ENCODE measurements at regions not wholly inside any gene's neighbourhood (a gene's known extent, or its start where the extent isn't known, plus 50 kb on each side); places are given as distances from the start of the nearest gene placed in this dataset.

GRCh38 chr6:43867996-43868395, 98.0 kb downstream of the VEGFA start:
- no peaks in the 10 kb centered on the region for H3K4me1 Mint-ChIP-seq
- no peak overlapping the region for H3K27ac Mint-ChIP-seq
- no peaks in the 10 kb centered on the region for H3K9me3 Mint-ChIP-seq
- peaks cover 5% of the 10 kb centered on the region for H3K27me3 Mint-ChIP-seq
- no peaks in the 10 kb centered on the region for H3K36me3 Mint-ChIP-seq
- H3K4me3 Mint-ChIP-seq: no peak overlapping the region

- no peaks in the 10 kb centered on the region for H3K4me1 Mint-ChIP-seq
Measured at GRCh38 chr6:43867246-43867645, 97.2 kb downstream of the VEGFA start.

GRCh38 chr6:43865932-43866645, 96.1 kb downstream of the VEGFA start:
- H3K27ac Mint-ChIP-seq: no peak overlapping the region
- no peaks in the 10 kb centered on the region for H3K36me3 Mint-ChIP-seq
- H3K27me3 Mint-ChIP-seq: peaks cover 5% of the 10 kb centered on the region
- H3K9me3 Mint-ChIP-seq: no peaks in the 10 kb centered on the region
- no peak overlapping the region for H3K4me3 Mint-ChIP-seq
- H3K4me1 Mint-ChIP-seq: no peaks in the 10 kb centered on the region

More at GRCh38 chr6:43867246-43867645, 97.2 kb downstream of the VEGFA start:
- peaks cover 5% of the 10 kb centered on the region for H3K27me3 Mint-ChIP-seq
- no peaks in the 10 kb centered on the region for H3K36me3 Mint-ChIP-seq
- no peak overlapping the region for H3K4me3 Mint-ChIP-seq
- no peak overlapping the region for H3K27ac Mint-ChIP-seq
- no peaks in the 10 kb centered on the region for H3K9me3 Mint-ChIP-seq

GRCh38 chr6:43865086-43865485, 95.1 kb downstream of the VEGFA start:
- peaks cover 5% of the 10 kb centered on the region for H3K27me3 Mint-ChIP-seq
- H3K9me3 Mint-ChIP-seq: no peaks in the 10 kb centered on the region
- H3K27ac Mint-ChIP-seq: no peak overlapping the region
- H3K4me1 Mint-ChIP-seq: no peaks in the 10 kb centered on the region
- H3K4me3 Mint-ChIP-seq: no peak overlapping the region
- no peaks in the 10 kb centered on the region for H3K36me3 Mint-ChIP-seq

- Mint-ChIP-seq H3K4me3 (no peak overlapping the region), H3K4me1 (no peaks in the 10 kb centered on the region), H3K27ac (no peak overlapping the region), H3K36me3 (no peaks in the 10 kb centered on the region), H3K9me3 (no peaks in the 10 kb centered on the region), H3K27me3 (peaks cover 5% of the 10 kb centered on the region)
Measured at GRCh38 chr6:43862925-43863324, 92.9 kb downstream of the VEGFA start.

- Mint-ChIP-seq H3K27ac (no peak overlapping the region), H3K4me1 (no peaks in the 10 kb centered on the region)
Measured at GRCh38 chr6:43861212-43861894, 91.3 kb downstream of the VEGFA start.

GRCh38 chr6:43860285-43860684, 90.3 kb downstream of the VEGFA start:
- Mint-ChIP-seq H3K4me1 (no peaks in the 10 kb centered on the region), H3K9me3 (no peaks in the 10 kb centered on the region), H3K4me3 (no peak overlapping the region), H3K27me3 (peaks cover 2% of the 10 kb centered on the region), H3K36me3 (no peaks in the 10 kb centered on the region), H3K27ac (no peak overlapping the region)

More at GRCh38 chr6:43861212-43861894, 91.3 kb downstream of the VEGFA start:
- H3K36me3 Mint-ChIP-seq: no peaks in the 10 kb centered on the region
- H3K27me3 Mint-ChIP-seq: peaks cover 4% of the 10 kb centered on the region
- no peak overlapping the region for H3K4me3 Mint-ChIP-seq
- no peaks in the 10 kb centered on the region for H3K9me3 Mint-ChIP-seq

GRCh38 chr6:43859213-43859612, 89.2 kb downstream of the VEGFA start:
- Mint-ChIP-seq H3K36me3 (no peaks in the 10 kb centered on the region), H3K27ac (no peak overlapping the region), H3K4me3 (no peak overlapping the region), H3K9me3 (no peaks in the 10 kb centered on the region), H3K4me1 (no peaks in the 10 kb centered on the region), H3K27me3 (peaks cover 2% of the 10 kb centered on the region)

GRCh38 chr6:43858161-43859153, 88.4 kb downstream of the VEGFA start:
- Mint-ChIP-seq H3K9me3 (no peaks in the 10 kb centered on the region), H3K27ac (no peak overlapping the region), H3K36me3 (no peaks in the 10 kb centered on the region), H3K4me1 (no peaks in the 10 kb centered on the region), H3K4me3 (no peak overlapping the region), H3K27me3 (no peaks in the 10 kb centered on the region)

- Mint-ChIP-seq H3K4me3 (no peak overlapping the region), H3K27ac (no peak overlapping the region), H3K4me1 (no peaks in the 10 kb centered on the region), H3K9me3 (no peaks in the 10 kb centered on the region), H3K36me3 (no peaks in the 10 kb centered on the region), H3K27me3 (no peaks in the 10 kb centered on the region)
Measured at GRCh38 chr6:43856005-43856765, 86.2 kb downstream of the VEGFA start.

GRCh38 chr6:43855247-43855646, 85.2 kb downstream of the VEGFA start:
- Mint-ChIP-seq H3K36me3 (no peaks in the 10 kb centered on the region), H3K9me3 (no peaks in the 10 kb centered on the region), H3K4me3 (no peak overlapping the region), H3K27me3 (no peaks in the 10 kb centered on the region), H3K27ac (no peak overlapping the region), H3K4me1 (no peaks in the 10 kb centered on the region)

GRCh38 chr6:43853066-43853650, 83.1 kb downstream of the VEGFA start:
- no peaks in the 10 kb centered on the region for H3K36me3 Mint-ChIP-seq
- no peaks in the 10 kb centered on the region for H3K4me1 Mint-ChIP-seq
- no peak overlapping the region for H3K4me3 Mint-ChIP-seq
- H3K9me3 Mint-ChIP-seq: no peaks in the 10 kb centered on the region
- no peaks in the 10 kb centered on the region for H3K27me3 Mint-ChIP-seq
- no peak overlapping the region for H3K27ac Mint-ChIP-seq

- no peaks in the 10 kb centered on the region for H3K4me1 Mint-ChIP-seq
- no peaks in the 10 kb centered on the region for H3K9me3 Mint-ChIP-seq
Measured at GRCh38 chr6:43852350-43852864, 82.4 kb downstream of the VEGFA start.

GRCh38 chr6:43851204-43851865, 81.3 kb downstream of the VEGFA start:
- H3K27ac Mint-ChIP-seq: no peak overlapping the region
- no peaks in the 10 kb centered on the region for H3K9me3 Mint-ChIP-seq
- no peaks in the 10 kb centered on the region for H3K27me3 Mint-ChIP-seq
- H3K36me3 Mint-ChIP-seq: no peaks in the 10 kb centered on the region
- H3K4me3 Mint-ChIP-seq: no peak overlapping the region
- no peaks in the 10 kb centered on the region for H3K4me1 Mint-ChIP-seq

More at GRCh38 chr6:43852350-43852864, 82.4 kb downstream of the VEGFA start:
- no peaks in the 10 kb centered on the region for H3K27me3 Mint-ChIP-seq
- H3K36me3 Mint-ChIP-seq: no peaks in the 10 kb centered on the region
- H3K27ac Mint-ChIP-seq: no peak overlapping the region
- H3K4me3 Mint-ChIP-seq: no peak overlapping the region

Measured in activated naive CD4-positive, alpha-beta T cell treated with anti-CD3 and anti-CD28 coated beads, Interleukin-2, amount 50 U/mL, for 24 hours (primary cell).